Loucy (cell line): ENCODE measurements at regions not wholly inside any gene's neighbourhood (a gene's known extent, or its start where the extent isn't known, plus 50 kb on each side); places are given as distances from the start of the nearest gene placed in this dataset.

Source experiments
- EZH2phosphoT487 ChIP-seq: fragments of 200-600 bp; IDR thresholded peaks from 2 replicates; pipeline ENCODE4 v1.6.1; 2018; ENCODE audit warnings: antibody characterized with exemption, mild to moderate bottlenecking, moderate library complexity, borderline replicate concordance
- TF ChIP-seq, protein P1 (sequence below): fragments of 200-600 bp; sonication (generic); conservative IDR thresholded peaks from 2 replicates; pipeline ENCODE4 v1.5.1; 2014; ENCODE audit warnings: mild to moderate bottlenecking, antibody characterized with exemption, low read length

DNA sequence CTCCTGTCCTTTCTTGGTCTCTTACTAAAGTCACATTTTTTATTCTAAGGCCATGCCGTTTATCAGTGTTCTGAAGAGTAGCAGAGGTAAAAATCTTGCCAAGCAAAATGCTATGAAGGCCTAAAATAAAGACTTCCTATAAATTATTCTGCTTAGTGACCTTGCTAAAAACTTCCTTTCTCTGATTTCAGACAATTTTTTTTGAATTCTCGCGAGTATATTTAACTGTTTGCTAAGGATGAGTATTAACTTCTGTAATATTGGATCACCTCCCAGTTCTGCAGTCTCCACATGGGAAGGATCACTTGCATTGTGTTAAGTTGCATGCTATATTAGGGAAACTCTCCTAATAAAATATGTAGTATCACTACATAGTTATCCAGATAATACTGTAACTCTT lies 123.4 kb upstream of the SNX7 start:
- TF ChIP-seq EZH2phosphoT487 = no peak
- TF ChIP-seq, protein P1, sequence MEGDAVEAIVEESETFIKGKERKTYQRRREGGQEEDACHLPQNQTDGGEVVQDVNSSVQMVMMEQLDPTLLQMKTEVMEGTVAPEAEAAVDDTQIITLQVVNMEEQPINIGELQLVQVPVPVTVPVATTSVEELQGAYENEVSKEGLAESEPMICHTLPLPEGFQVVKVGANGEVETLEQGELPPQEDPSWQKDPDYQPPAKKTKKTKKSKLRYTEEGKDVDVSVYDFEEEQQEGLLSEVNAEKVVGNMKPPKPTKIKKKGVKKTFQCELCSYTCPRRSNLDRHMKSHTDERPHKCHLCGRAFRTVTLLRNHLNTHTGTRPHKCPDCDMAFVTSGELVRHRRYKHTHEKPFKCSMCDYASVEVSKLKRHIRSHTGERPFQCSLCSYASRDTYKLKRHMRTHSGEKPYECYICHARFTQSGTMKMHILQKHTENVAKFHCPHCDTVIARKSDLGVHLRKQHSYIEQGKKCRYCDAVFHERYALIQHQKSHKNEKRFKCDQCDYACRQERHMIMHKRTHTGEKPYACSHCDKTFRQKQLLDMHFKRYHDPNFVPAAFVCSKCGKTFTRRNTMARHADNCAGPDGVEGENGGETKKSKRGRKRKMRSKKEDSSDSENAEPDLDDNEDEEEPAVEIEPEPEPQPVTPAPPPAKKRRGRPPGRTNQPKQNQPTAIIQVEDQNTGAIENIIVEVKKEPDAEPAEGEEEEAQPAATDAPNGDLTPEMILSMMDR = no peak
